ENCODE measurements at regions not wholly inside any gene's neighbourhood (a gene's known extent, or its start where the extent isn't known, plus 50 kb on each side); places are given as distances from the start of the nearest gene placed in this dataset.

- no peaks in the 10 kb centered on the region for H3K27me3 ChIP-seq (ENCODE audit: insufficient read depth, low read length, poor library complexity, severe bottlenecking)
- H3K9me2 ChIP-seq (replicated peaks; ENCODE audit: low read depth, low read length) = no peaks in the 10 kb centered on the region
Measured at GRCh38 chr20:52736507-52736906, 235.7 kb upstream of the TSHZ2 start.

GRCh38 chr20:52731093-52731492 is 241.1 kb upstream of the TSHZ2 start:
- H3K4me1 ChIP-seq (ENCODE audit: insufficient read depth, low read length, poor library complexity, severe bottlenecking) = no peaks in the 10 kb centered on the region
- no peaks in the 10 kb centered on the region for H4K20me1 ChIP-seq (ENCODE audit: insufficient read depth, low read length, poor library complexity, severe bottlenecking)
- H3K9me2 ChIP-seq (replicated peaks; ENCODE audit: low read depth, low read length) = no peaks in the 10 kb centered on the region
- no peaks in the 10 kb centered on the region for H3K9me3 ChIP-seq (ENCODE audit: insufficient read depth, low read depth, low read length)
- H3K27me3 ChIP-seq (ENCODE audit: insufficient read depth, low read length, poor library complexity, severe bottlenecking) = no peaks in the 10 kb centered on the region
- H3K4me3 ChIP-seq (ENCODE audit: low read length, poor library complexity, severe bottlenecking) = no peak overlapping the region
- no peak overlapping the region for H3K9ac ChIP-seq (ENCODE audit: low read depth, low read length, poor library complexity, severe bottlenecking)
- no peaks in the 10 kb centered on the region for H3K36me3 ChIP-seq (ENCODE audit: insufficient read depth, low read length)
- H3K4me2 ChIP-seq (ENCODE audit: low read depth, low read length, poor library complexity, severe bottlenecking) = no peak overlapping the region
- no peaks in the 10 kb centered on the region for H3K79me2 ChIP-seq (ENCODE audit: insufficient read depth, low read length)
- no peak overlapping the region for H2AFZ ChIP-seq (ENCODE audit: low read length)
- TF ChIP-seq CTCF (conservative IDR thresholded peaks at IDR 0.05; ENCODE audit: low read length) (no peak), EZH2phosphoT487 (IDR thresholded peaks at IDR 0.05; ENCODE audit: borderline replicate concordance) (no peak)
- no peaks in the 10 kb centered on the region for H3F3A ChIP-seq (ENCODE audit: low read depth)

More at GRCh38 chr20:52736507-52736906, 235.7 kb upstream of the TSHZ2 start:
- H3K36me3 ChIP-seq (ENCODE audit: insufficient read depth, low read length) = no peaks in the 10 kb centered on the region
- no peaks in the 10 kb centered on the region for H4K20me1 ChIP-seq (ENCODE audit: insufficient read depth, low read length, poor library complexity, severe bottlenecking)
- no peaks in the 10 kb centered on the region for H3K9me3 ChIP-seq (ENCODE audit: insufficient read depth, low read depth, low read length)
- no peak overlapping the region for H3K9ac ChIP-seq (ENCODE audit: low read depth, low read length, poor library complexity, severe bottlenecking)
- no peak overlapping the region for H3K4me2 ChIP-seq (ENCODE audit: low read depth, low read length, poor library complexity, severe bottlenecking)
- TF ChIP-seq CTCF (conservative IDR thresholded peaks at IDR 0.05; ENCODE audit: low read length) (no peak), EZH2phosphoT487 (IDR thresholded peaks at IDR 0.05; ENCODE audit: borderline replicate concordance) (no peak)
- no peak overlapping the region for H2AFZ ChIP-seq (ENCODE audit: low read length)
- H3F3A ChIP-seq (ENCODE audit: low read depth) = no peaks in the 10 kb centered on the region
- H3K79me2 ChIP-seq (ENCODE audit: insufficient read depth, low read length) = no peaks in the 10 kb centered on the region
- no peaks in the 10 kb centered on the region for H3K4me1 ChIP-seq (ENCODE audit: insufficient read depth, low read length, poor library complexity, severe bottlenecking)
- H3K4me3 ChIP-seq (ENCODE audit: low read length, poor library complexity, severe bottlenecking) = no peak overlapping the region

DNA sequence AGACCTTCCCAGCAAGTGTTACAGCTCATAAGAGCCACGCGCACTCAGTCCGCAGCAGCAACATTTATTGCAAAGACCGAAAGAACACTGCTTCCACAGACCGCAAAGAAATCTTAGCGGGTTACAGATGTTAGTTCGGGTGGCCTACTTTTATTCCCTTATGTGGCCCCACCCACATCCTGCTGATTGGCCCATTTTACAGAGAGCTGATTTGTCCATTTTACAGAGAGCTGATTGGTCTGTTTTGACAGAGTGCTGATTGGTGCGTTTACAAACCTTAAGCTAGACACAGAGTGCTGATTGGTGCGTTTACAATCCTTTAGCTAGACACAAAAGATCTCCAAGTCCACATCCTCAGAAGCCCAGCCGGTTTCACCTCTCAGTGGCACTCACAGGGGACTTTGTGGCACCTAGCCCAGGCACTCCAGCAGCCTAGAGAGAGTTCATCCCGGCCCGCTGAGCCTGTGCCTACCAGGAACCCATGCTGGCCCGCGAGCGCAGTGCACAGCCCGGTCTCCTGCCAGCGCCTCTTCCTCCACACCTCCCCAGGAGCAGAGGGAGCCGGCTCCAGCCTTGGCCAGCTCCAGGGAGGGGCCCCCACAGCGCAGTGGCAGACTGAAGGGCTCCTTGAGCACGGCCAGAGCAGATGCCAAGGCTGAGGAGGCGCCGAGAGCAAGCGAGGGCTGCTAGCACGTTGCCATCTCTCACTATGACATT is 244.3 kb upstream of the TSHZ2 start:
- TF ChIP-seq CTCF (conservative IDR thresholded peaks at IDR 0.05; ENCODE audit: low read length) (no peak), EZH2phosphoT487 (IDR thresholded peaks at IDR 0.05; ENCODE audit: borderline replicate concordance) (no peak)
- Histone ChIP-seq H3K27me3 (ENCODE audit: insufficient read depth, low read length, poor library complexity, severe bottlenecking) (no peaks in the 10 kb centered on the region), H2AFZ (ENCODE audit: low read length) (no peak overlapping the region), H3K79me2 (ENCODE audit: insufficient read depth, low read length) (no peaks in the 10 kb centered on the region), H4K20me1 (ENCODE audit: insufficient read depth, low read length, poor library complexity, severe bottlenecking) (no peaks in the 10 kb centered on the region), H3K4me3 (ENCODE audit: low read length, poor library complexity, severe bottlenecking) (no peak overlapping the region), H3F3A (ENCODE audit: low read depth) (no peaks in the 10 kb centered on the region), H3K9me3 (ENCODE audit: insufficient read depth, low read depth, low read length) (no peaks in the 10 kb centered on the region), H3K9me2 (replicated peaks; ENCODE audit: low read depth, low read length) (no peaks in the 10 kb centered on the region), H3K4me1 (ENCODE audit: insufficient read depth, low read length, poor library complexity, severe bottlenecking) (no peaks in the 10 kb centered on the region), H3K36me3 (ENCODE audit: insufficient read depth, low read length) (no peaks in the 10 kb centered on the region), H3K4me2 (ENCODE audit: low read depth, low read length, poor library complexity, severe bottlenecking) (no peak overlapping the region), H3K9ac (ENCODE audit: low read depth, low read length, poor library complexity, severe bottlenecking) (no peak overlapping the region)
